Kasumi-1 (cell line): ENCODE measurements at regions not wholly inside any gene's neighbourhood (a gene's known extent, or its start where the extent isn't known, plus 50 kb on each side); places are given as distances from the start of the nearest gene placed in this dataset.
"Not testable (repeated sequence)": the region's sequence is repeated elsewhere in the genome, so short reads cannot be mapped to it uniquely, and the experiment has no call there.

Experiments used
- DNase-seq, 2 experiments: peaks; one replicate each; lab custom pipeline; 2025; lab: John Stamatoyannopoulos, UW

DNA sequence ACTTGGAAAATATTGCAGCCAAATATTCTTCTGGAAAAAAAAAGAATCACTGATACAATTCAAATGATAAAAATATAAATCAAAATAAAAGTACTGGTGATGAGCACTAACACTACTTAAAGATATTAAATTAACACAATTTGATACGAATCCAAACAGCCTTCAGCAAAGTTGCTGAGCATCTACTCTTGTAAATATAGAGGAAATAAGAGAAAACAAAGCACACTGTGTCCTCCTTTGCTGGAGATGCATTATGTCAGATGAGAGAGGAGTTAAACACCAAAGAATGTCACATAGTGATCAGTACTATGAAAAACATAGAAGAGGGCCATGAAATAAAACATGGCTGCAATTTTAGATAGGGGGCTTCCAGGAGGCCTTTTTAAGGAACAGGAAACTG is 177.4 kb upstream of the RNPC3 start:
- no peak for DNase-seq

DNA sequence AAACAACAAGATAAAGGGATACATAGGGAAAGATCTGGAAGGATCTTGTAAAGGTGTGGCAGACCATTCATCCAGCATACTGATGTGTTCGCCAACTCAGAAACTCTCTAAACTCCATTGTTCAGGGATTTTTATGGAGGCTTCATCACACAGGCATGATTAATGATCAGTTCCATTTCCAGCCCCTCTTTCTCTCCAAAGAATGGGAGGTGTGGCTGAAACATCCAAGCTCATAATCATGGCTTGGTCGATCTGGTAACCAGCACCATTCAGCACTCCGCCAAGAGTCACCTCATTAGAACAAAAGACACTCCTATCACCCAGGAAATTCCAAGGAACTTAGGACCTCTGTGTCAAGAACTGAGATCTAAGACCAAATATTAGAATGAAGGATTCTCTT is 180.6 kb upstream of the RNPC3 start:
- DNase-seq: no peak

DNA sequence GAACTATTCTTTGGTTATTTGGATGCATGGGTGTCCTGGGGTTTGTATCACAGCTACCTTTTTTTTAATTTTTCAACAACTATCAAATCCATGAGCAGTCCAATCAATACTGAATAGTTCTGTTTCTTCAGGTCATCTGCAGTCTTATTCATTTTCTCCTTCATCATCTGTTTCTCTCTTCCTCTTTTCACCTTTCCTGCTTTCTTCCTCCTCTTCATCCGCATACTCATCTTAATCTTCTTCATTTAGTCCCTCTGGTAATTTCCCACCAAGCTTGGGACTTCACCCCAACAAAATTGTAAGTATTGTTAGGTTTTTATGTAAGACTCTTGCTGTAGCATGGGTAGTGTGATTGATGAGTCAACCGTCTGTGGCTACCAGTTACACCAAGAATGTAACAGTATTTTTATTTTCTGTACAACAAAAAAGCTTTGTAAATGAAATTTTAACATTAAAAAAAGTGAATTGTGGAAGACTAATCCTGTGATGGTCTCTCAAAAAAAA is 184.1 kb upstream of the RNPC3 start:
- DNase-seq: no peak

DNA sequence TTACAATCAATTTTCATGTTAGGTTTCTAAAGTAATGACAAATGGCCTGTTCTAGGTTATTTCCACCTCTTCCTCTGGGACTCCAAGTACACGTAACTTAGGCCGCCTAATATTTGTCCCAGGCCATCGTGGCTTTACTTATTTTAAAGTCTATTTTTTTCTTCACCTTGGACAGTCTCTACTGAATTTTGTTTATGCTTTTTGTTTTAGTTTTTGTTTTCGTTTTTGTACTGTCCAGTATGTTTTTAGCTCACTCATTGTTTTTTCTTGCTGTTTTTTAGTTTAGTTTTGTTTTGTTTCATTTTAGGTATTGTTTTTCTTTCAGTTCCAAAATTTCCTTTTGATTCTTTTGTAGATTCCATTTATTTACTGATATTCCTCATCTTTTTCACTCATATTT is 187.7 kb upstream of the RNPC3 start:
- no peak for DNase-seq

DNA sequence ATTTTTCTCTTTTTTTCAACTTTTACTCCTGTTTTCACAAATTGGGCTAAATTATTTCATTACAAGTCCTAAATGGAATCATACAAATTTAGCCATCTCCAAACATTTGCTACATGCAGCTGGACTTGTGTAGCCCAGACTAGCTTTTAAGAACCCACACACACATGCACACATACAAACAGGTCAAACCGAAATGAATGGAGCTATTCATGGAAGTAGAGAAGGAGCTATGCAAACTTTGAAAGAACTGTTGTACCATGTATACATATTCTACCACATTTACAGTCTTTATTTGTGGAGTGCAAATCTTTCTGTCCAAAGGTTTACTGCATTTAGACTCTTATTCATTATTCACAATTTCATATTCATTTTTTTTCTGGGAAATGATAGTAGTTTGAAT is 189.1 kb upstream of the RNPC3 start:
- DNase-seq: no peak

DNA sequence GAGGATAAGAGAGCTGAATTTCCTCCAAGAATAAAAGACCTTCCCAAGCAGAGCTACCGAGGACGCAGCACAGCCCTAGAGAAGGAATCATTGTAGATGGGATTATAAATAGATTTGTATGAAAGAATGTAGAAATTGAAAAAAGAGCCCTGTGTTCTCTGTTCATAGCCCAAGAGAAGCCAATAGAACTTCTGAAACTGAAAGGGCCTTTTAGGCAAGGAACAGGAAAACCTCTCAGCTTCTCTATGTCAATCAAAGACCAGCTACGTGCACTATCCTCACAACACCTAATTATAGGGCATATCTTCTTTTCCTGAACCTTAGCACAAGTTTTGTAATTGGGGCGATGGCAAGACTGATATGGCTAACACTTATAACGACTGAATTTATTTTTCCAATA is 192.4 kb upstream of the RNPC3 start:
- DNase-seq: no peak

DNA sequence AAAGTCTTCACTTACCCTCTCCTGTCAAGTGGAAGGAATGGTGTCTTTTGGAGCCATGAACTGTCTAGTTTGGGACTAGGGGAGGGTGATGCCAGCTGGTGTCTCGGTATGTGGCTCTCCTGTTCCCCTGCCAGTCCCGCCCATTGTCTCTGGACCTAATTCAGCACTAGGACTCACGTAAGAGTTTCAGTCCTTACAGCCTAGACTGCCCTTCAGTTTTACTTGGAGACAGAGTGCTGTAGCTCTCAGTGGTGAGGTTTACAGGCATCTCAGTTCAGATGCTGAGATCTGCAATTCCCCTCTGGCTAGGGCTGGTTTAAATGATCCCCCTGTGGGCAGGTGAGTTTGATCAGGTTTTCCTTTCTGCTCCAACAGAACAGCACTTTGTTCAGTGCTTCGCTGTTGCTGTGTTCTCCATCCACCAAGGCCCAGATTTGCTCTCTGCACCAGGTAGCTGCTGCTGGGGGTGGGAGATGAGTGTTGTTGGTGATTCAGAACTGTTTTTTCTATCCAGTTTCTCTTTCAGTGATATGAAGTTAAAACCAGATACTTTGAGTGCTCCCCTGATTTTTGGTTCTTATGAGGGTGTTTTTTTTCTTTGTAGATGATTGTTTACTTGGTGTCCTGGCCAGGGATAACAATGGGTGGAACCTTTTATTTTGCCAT is 198.3 kb upstream of the RNPC3 start:
- DNase-seq: no peak

DNA sequence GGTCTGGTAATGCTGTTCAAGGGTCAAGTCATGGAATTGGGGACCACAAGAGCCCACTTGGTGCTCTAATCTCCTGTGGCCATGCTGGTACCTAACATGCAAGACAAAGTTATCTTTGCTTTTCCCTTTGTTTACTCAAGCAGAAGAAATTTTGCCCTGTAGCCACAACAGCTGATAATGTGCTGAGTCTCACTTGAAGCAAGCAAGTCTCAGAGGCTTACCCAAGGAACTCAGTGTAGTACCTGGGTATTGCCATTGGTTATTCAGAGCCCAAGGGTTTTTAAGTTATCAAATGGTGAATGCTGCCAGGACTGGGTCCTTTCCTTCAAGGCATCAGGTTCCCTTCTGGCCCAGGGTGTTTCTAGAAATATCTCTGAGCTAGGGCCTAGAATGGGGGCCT is 198.9 kb upstream of the RNPC3 start:
- no peak for DNase-seq

DNA sequence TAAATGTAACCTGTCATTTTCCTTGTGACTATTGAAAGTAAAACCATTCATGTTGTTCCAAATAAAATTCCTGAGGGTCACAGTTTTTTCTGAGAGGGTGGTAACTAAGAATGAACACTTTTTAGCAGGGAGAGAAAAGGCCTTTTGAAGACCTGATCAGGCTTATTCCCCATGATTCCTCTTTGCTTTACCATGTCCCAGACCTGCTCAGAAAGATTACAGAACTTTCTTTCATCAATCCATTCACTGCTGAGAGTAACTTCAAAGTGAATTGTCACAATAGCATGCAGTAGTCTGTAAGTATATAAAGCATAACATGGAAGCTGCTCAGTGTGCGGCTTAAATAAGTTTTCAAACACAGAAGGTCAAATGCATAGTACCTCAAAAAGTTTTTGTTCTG is 201.5 kb upstream of the COL11A1 start:
- no peak for DNase-seq

DNA sequence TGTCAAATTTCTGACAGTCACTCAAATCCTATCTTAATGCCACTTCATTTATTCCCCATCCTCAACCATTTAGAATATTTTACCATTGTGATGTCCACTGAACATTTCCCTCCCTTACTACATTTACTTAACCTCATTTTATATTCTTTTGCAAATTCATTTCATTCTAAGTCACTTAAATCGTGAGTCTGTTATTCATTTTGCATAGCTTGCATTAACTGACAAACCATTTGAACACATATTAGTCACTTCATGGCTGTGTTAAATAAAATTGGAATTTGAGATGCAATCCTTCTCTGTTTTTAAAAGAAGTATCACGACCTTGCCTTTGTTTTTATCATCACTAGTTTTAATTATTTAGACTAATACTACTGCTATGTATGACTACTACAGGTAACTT is 199.4 kb upstream of the COL11A1 start:
- DNase-seq: no peak

DNA sequence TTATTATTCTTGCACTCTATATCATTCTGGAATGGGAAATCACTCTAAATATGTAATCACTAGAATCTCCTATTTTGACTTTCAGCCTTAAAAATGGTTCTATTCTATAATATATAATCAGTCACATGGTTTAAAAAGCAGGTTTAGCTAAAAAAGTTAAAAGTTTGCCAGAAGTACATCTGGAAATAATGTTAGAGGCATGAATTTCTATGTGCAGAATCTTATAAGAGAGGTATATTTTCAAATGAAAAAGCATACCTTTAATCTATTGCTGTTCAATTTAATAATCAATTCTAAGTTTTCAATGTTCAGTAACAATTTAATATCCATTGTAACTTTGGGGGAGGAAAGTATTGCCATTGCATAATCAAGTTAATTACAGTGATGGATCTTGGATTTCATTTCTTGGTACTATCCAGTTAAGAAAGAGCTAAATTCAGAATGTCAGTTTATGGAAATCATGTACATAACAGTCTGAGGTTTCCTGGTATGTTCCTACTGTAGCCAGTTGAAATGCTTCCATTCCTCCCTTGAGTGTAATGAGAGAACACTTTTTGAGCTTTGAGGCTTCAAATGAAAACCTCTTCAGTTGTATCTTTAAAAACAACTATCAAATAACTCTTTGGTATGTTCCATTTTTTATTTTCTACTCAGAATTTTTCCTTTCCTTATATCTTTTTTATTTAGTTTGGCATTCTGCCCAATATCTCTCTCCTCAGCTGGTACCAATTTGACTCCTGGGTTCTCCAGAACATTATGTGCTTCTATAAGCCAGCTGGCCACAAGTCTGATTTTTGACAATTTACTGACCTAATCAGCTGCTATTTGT is 175.7 kb upstream of the COL11A1 start:
- DNase-seq: no peak

DNA sequence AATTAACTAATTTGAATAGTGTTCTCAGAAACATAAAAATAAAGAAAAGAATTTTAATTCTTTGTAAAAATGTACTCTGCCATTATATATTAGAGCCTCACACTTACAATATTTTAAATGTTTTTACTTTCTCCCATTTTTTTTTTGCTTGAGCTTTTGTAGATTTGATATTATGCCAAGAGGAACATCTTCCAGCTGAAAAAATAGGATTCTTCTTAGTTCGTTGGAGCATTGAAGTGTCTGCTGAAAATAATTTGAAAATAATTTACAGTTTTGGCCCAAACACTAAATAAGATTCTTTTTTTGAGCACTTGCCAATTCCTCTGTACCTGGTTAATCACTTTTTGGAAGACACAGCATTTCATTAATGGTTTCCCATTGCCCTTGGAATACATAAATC is 175.0 kb upstream of the COL11A1 start:
- no peak for DNase-seq

DNA sequence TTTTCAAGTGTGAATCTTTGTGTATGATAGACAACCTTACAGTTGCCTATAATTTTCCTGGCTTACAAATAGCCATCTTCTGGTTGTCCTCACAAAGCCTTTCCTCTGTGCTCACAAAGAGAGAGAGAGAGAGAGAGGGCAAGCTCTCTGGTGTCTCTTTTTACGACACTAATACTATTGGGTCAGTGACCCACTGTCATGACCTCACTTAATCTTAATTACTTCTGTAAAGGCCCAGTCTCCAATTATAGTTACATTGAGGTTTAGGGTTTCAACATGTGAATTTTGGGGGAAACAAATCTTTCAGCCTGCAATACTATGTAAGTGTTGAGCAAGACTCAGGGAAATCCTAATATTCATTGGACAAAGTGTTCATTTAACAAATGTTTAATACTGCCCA is 167.4 kb upstream of the COL11A1 start:
- DNase-seq: no peak

DNA sequence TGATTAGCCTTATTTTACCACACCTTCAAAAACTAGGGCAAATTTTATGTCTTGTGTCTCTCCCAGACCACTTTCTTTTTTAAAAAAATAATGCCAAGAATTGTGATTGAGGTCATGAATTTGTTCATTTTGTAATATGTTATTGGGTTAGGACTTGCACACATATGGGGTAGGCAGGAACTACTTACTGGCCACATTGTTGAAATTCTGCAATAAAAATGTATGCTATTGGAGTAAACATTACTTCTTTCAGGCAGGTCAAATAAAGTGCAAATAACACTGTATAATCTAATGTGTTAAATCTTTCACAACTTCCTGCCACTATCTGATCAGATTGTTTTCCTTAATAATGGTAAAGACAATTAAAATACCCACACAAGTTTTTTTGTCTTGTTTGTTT is 166.6 kb upstream of the COL11A1 start:
- no peak for DNase-seq

DNA sequence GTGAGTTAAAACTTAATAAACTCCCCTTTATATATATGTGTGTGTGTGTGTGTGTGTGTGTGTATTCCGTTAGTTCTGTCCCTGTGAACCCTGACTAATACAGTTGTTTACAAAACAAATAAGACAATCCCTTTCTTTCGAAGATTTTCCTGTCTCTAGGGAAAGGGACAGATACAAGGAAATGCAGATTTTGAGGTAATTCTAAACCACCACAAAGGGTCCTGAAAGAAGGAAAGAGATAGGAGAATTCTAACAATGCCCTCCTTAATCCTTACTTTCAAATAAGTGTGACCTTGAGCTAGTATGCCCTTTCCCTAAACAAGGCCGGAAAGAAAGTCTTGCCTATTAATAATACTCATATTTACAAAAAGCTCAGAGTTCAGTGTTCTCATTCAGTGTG is 164.8 kb upstream of the COL11A1 start:
- no peak for DNase-seq

DNA sequence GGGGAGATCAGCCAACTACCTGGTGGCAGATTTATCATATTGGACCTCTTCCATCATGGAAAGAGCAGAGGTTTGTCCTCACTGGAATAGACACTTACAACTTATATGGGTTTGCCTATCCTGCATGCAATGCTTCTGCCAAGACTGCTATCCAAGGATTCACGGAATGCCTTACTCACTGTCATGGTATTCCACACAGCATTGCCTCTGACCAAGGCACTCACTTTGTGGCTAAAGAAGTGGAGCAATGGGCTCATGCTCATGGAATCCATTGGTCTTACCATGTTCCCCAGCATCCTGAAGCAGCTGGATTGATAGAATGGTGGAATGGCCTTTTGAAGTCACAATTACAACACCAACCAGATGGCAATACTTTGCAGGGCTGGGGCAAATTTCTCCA is 163.1 kb upstream of the COL11A1 start:
- not testable (repeated sequence) for DNase-seq

DNA sequence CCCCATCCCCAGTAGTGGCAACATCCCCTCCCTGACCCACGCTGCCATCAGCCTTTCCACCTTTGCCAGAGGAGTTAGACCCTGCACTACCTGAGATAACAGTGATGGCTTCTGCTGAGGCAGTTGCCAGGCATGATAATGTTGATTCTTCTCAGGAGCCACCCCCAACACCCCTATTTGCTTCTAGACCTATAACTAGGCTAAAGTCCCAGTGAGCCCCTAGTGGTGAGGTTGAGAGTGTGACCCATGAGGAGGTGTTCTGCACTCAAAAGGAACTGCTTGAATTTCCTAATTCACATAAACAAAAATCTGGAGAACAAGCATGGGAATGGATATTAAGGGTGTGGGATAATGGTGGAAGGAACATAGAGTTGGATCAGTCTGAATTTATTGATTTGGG is 159.6 kb upstream of the COL11A1 start:
- peak in 1 of 2 experiments; percentile 16 for DNase-seq

DNA sequence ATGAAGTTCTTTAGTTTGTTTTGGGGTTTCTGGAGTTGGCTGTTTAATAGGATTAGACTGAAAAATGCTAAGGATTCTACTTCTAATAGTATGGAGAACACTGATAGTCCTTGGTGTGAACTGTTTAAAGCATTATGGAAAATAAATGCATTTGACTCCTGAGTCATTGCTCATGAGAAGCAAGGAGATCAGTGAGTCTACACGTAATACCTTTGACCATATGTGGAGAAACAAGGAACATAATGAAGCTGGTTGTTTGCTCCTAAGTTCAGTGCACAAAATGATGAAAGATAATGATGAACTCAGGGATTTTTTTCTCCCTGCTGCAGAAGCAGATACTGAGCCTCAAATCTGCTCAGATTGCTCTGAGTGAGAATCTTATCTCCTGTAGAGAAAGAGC is 158.9 kb upstream of the COL11A1 start:
- DNase-seq: no peak

DNA sequence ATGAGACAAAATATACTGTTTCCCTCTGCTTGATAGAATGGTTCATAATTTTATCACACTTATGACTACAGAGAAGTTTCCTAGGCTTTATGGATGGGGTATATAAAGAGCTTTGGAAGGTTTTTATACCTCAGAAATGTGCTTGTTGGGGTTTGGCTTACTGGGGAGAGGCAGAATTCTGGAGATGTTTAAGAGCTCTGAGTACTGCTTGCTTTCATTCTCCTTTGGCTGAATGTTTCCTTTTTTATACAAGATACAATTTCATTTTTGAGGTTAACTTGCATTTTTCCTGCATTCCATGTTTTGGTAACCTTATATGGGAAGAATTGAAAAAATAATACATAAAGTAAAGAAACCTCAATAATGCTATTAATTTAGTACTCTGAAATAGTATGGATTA is 157.7 kb upstream of the COL11A1 start:
- no peak for DNase-seq

DNA sequence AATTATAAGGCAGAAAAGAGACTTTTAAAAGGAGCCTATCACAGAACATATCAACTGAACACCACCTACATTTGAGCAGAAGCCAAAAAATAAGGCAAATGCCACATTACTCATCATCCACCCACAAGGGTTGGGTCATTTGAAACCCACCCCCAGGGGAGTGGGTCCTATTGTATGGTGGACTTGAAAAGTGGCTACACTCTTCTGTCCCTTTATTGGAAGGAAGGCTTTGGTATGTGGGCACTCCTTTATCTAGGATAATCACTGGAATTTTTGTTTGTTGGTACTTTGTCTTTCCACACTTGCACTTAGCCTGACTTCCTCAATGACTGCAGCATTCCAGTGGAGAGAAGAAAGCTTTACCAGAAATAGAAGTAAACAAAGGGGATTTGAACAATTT is 157.2 kb upstream of the COL11A1 start:
- no peak for DNase-seq

DNA sequence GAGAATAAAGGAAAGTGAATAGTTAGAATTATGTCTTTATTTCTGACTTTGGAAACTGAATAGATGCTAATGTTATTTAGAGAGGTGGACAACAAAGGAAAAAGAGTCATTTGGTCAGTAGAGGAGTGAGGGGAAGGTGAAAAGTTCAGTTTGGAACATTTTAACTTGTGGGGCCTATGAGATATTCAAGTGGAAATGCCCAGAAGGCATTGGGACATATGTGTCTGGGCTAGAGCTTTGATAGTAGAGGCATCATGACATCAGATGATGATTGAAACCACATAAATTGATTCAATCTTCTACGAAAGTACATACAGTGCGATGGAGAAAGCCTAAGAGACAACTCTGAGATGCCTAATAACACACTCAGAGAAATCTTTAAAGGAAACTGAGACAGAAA is 151.7 kb upstream of the COL11A1 start:
- no peak for DNase-seq

DNA sequence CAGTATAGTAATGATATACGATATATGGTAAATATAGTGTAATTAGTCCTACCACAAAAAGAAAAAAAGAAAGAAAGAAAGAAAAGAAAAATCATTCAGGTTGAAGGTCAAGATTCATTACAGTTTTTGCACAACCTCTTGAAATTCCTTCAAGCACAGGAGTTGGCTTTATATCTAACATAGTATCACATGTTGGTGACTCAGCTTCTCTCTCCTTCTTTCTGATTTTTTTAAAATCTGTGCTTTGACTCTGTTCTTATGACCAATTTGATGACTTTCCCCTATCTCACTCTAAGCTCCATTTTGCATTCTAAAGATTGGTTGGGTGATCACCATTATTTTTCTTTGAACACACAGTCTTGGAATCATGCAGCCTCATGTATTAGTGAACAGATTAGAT is 148.2 kb upstream of the COL11A1 start:
- no peak for DNase-seq

DNA sequence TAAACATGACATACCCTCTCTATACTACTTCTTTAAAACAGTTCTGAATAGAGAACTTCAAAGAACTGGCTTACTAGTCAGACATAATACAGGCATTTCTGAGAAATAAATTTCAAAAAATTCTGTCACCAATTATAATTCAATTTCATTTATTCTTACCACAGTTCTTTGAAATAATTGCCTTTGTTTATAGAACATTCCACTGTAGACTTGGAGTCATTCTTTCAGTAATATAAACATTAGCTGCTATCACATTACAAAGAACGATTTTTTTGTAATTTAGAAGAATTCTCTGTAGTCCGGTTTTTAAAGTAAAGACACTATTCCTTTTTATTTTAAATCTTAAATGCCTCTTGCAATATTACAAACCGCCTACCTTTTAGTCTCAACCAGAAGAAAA is 146.4 kb upstream of the COL11A1 start:
- DNase-seq: no peak

DNA sequence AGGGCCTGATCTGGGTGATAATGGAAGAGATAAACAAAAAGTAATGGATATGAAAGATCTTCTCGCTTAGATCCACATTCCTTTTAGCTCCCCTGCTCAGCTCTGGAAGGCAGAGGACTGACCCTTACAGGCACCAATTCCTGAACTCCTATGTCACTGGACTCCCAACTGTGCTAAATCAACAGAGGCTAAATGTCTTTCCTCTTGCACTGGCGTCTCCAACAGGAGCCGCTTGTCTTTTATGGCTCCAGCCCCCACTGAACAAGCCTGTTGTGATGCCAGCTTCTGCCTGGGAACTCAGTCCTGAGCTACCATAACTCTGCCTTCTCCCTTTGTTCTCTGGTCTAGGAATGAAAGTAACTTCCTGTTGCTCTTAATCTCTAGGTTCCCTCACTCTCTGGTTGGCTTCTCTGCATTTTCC is 142.1 kb upstream of the COL11A1 start:
- DNase-seq: no peak
